ENCODE measurements at regions not wholly inside any gene's neighbourhood (a gene's known extent, or its start where the extent isn't known, plus 50 kb on each side); places are given as distances from the start of the nearest gene placed in this dataset.

DNA sequence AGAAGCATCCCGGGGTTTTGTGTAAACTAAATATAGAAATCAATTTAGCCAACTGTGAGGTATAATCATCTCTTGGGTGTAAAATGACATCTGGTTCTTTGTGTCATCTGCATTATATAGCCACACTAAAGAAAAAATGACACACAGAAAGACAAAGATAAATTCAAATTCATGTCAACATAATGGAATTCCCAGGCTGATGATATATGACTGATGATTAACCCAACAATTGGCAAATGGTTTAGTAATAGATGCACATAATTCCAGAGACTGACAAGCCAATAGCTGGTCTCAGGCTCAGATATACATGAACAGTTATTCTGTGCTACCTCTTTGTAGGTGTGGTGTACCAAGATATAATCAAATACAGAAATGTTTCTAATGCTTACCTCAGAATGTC, 375.4 kb upstream of the PITX2 start:
- TF ChIP-seq RNF2 (IDR thresholded peaks at IDR 0.05; ENCODE audit: borderline replicate concordance, low read depth, low read length, missing control alignments, poor library complexity, severe bottlenecking): no peak
- TF ChIP-seq TAF7 (optimal IDR thresholded peaks at IDR 0.05; ENCODE audit: borderline replicate concordance, low read depth, low read length): no peak
